ENCODE measurements at regions not wholly inside any gene's neighbourhood (a gene's known extent, or its start where the extent isn't known, plus 50 kb on each side); places are given as distances from the start of the nearest gene placed in this dataset.
"Not testable (repeated sequence)": the region's sequence is repeated elsewhere in the genome, so short reads cannot be mapped to it uniquely, and the experiment has no call there.

GRCh38 chr3:188974856-188975599, 196.7 kb upstream of the TPRG1 start:
- no peak for DNase-seq (ENCODE audit: low spot score)

GRCh38 chr3:188975600-188976314, 196.0 kb upstream of the TPRG1 start:
- DNase-seq (ENCODE audit: low spot score), result no peak

GRCh38 chr3:188976407-188976806, 195.4 kb upstream of the TPRG1 start:
- DNase-seq (ENCODE audit: low spot score), result no peak

- peak; percentile 55 for DNase-seq (ENCODE audit: low spot score)
These were observed 193.2 kb upstream of the TPRG1 start for GRCh38 chr3:188978421-188979171.

GRCh38 chr3:188979248-188979647, 192.5 kb upstream of the TPRG1 start:
- no peak for DNase-seq (ENCODE audit: low spot score)

- DNase-seq (ENCODE audit: low spot score), result no peak
These were observed 192.0 kb upstream of the TPRG1 start for GRCh38 chr3:188979669-188980310.

- no peak for DNase-seq (ENCODE audit: low spot score)
These were observed 178.6 kb upstream of the TPRG1 start for GRCh38 chr3:188993181-188993580.

GRCh38 chr3:189001559-189001958, 170.2 kb upstream of the TPRG1 start:
- no peak for DNase-seq (ENCODE audit: low spot score)

- DNase-seq (ENCODE audit: low spot score), result no peak
These were observed 168.4 kb upstream of the TPRG1 start for GRCh38 chr3:189003410-189003809.

- DNase-seq (ENCODE audit: low spot score), result no peak
These were observed 158.4 kb upstream of the TPRG1 start for GRCh38 chr3:189013224-189013888.

- DNase-seq (ENCODE audit: low spot score), result no peak
These were observed 157.2 kb upstream of the TPRG1 start for GRCh38 chr3:189014526-189014925.

- not testable (repeated sequence) for DNase-seq (ENCODE audit: low spot score)
These were observed 148.9 kb upstream of the TPRG1 start for GRCh38 chr3:189022576-189023466.

- no peak for DNase-seq (ENCODE audit: low spot score)
These were observed 145.9 kb upstream of the TPRG1 start for GRCh38 chr3:189025866-189026265.

GRCh38 chr3:189027626-189028155, 144.1 kb upstream of the TPRG1 start:
- DNase-seq (ENCODE audit: low spot score), result no peak

- DNase-seq (ENCODE audit: low spot score), result no peak
These were observed 132.7 kb upstream of the TPRG1 start for GRCh38 chr3:189038773-189039745.

- no peak for DNase-seq (ENCODE audit: low spot score)
These were observed 131.0 kb upstream of the TPRG1 start for GRCh38 chr3:189040656-189041335.

GRCh38 chr3:189041482-189042090, 130.2 kb upstream of the TPRG1 start:
- DNase-seq (ENCODE audit: low spot score), result peak; percentile 29

- DNase-seq (ENCODE audit: low spot score), result no peak
These were observed 128.9 kb upstream of the TPRG1 start for GRCh38 chr3:189042832-189043231.

Data from mucosa of gallbladder (tissue), 1 donor.